Fibroblast of the aortic adventitia (primary cell): ENCODE measurements at regions not wholly inside any gene's neighbourhood (a gene's known extent, or its start where the extent isn't known, plus 50 kb on each side); places are given as distances from the start of the nearest gene placed in this dataset.
A peak's percentile ranks its signal among the peaks of the same experiment; 100 is the strongest.

Source experiments
- DNase-seq: peaks from one replicate; pipeline ENCODE4 v3.0.0-alpha.2; 2010; ENCODE audit warnings: low read depth
- H3K4me3 ChIP-seq: 2 replicates; pipeline ENCODE4 v1.5.1; 2011; ENCODE audit warnings: low read depth, mild to moderate bottlenecking, control low read depth, low read length, moderate library complexity
- CTCF ChIP-seq: IDR thresholded peaks from 2 replicates; pipeline ENCODE4 v1.5.1; 2011; ENCODE audit warnings: mild to moderate bottlenecking, low read length, control low read depth, inconsistent platforms; ENCODE audit not compliant: insufficient read depth

- no peak for TF ChIP-seq CTCF
- H3K4me3 ChIP-seq: no peak overlapping the region
- no peak for DNase-seq
Measured at GRCh38 chr11:109968299-109968698, 124.9 kb upstream of the ZC3H12C start.

- no peak overlapping the region for H3K4me3 ChIP-seq
- TF ChIP-seq CTCF: no peak
- DNase-seq: no peak
Measured at GRCh38 chr11:109968781-109969180, 124.4 kb upstream of the ZC3H12C start.

- H3K4me3 ChIP-seq: no peak overlapping the region
- no peak for DNase-seq
- no peak for TF ChIP-seq CTCF
Measured at GRCh38 chr11:109970516-109971183, 122.5 kb upstream of the ZC3H12C start.

GRCh38 chr11:109971184-109971523 is 122.0 kb upstream of the ZC3H12C start:
- no peak overlapping the region for H3K4me3 ChIP-seq
- TF ChIP-seq CTCF: no peak
- DNase-seq: peak; percentile 75

- no peak for TF ChIP-seq CTCF
- DNase-seq: no peak
Measured at GRCh38 chr11:109972181-109972715, 120.9 kb upstream of the ZC3H12C start.

GRCh38 chr11:109972939-109973338 is 120.3 kb upstream of the ZC3H12C start:
- no peak for TF ChIP-seq CTCF
- DNase-seq: peak; percentile 12

More at GRCh38 chr11:109972181-109972715, 120.9 kb upstream of the ZC3H12C start:
- H3K4me3 ChIP-seq: no peak overlapping the region

GRCh38 chr11:109973486-109973885 is 119.7 kb upstream of the ZC3H12C start:
- no peak for TF ChIP-seq CTCF
- no peak overlapping the region for H3K4me3 ChIP-seq
- no peak for DNase-seq

More at GRCh38 chr11:109972939-109973338, 120.3 kb upstream of the ZC3H12C start:
- H3K4me3 ChIP-seq: no peak overlapping the region
